Uterus (tissue), 3 donors: ENCODE measurements at regions not wholly inside any gene's neighbourhood (a gene's known extent, or its start where the extent isn't known, plus 50 kb on each side); places are given as distances from the start of the nearest gene placed in this dataset.

Experiments used
- DNase-seq, 2 donors: peaks; one replicate each; pipeline ENCODE4 v3.0.0-alpha.2; 2019 to 2020
- H3K27ac ChIP-seq, 2 donors: fragments of 200-600 bp; sonication (generic); 1 replicate in 1 of 2; 2 replicates in 1 of 2; pipeline ENCODE4 v1.5.1; 2016 to 2018
- H3K27me3 ChIP-seq, 2 donors: fragments of 200-600 bp; sonication (generic); one replicate each; pipeline ENCODE4 v1.5.1; 2018 to 2019; ENCODE audit warnings: control low read depth in 1 of 2
- H3K36me3 ChIP-seq, 2 donors: fragments of 200-600 bp; sonication (generic); one replicate each; pipeline ENCODE4 v1.5.1; 2019; ENCODE audit warnings: control low read depth in 1 of 2
- H3K4me1 ChIP-seq, 2 donors: fragments of 200-600 bp; sonication (generic); one replicate each; pipeline ENCODE4 v1.5.1; 2018 to 2019; ENCODE audit warnings: control low read depth in 1 of 2
- H3K4me3 ChIP-seq, 2 donors: fragments of 200-600 bp; sonication (generic); 1 replicate in 1 of 2; 2 replicates in 1 of 2; pipeline ENCODE4 v1.5.1; 2018 to 2019; ENCODE audit warnings: mild to moderate bottlenecking in 1 of 2
- H3K9me3 ChIP-seq, 2 donors: fragments of 200-600 bp; sonication (generic); one replicate each; pipeline ENCODE4 v1.5.1; 2019; ENCODE audit warnings: control low read depth in 1 of 2
- CTCF ChIP-seq, 4 experiments: fragments of 200-600 bp in 2 of 4; fragments of 450-650 bp in 2 of 4; sonication (generic) in 2 of 4; IDR thresholded peaks; one replicate each; pipeline ENCODE4 v1.5.1; 2016 to 2019; ENCODE audit warnings: antibody characterized with exemption in 4 of 4, mild to moderate bottlenecking in 2 of 4, moderate library complexity in 1 of 4
- POLR2A ChIP-seq, 2 donors: fragments of 450-650 bp; IDR thresholded peaks; one replicate each; pipeline ENCODE4 v1.6.1; 2016; ENCODE audit warnings: antibody characterized with exemption in 2 of 2, mild to moderate bottlenecking in 1 of 2, moderate library complexity in 1 of 2
- intact Hi-C: fragments of 100-400 bp; cut with DNase I; formaldehyde crosslinking; loops from one replicate; pipeline ENCODE4 v1.15.1; 2023; ENCODE audit warnings: low total_unique reads
- donor health status: DM: yes; HTN: yes; CAD: no.

- TF ChIP-seq CTCF (IDR thresholded peaks at IDR 0.05) (no peak), POLR2A (IDR thresholded peaks at IDR 0.05) (no peak)
- H3K4me3 ChIP-seq = no peak overlapping the region
- peak overlapping the region; percentile 18 to 41 for H3K27ac ChIP-seq
- H3K27me3 ChIP-seq = no peaks in the 10 kb centered on the region
- H3K9me3 ChIP-seq = no peaks in the 10 kb centered on the region
- no peaks in the 10 kb centered on the region for H3K4me1 ChIP-seq
- no peaks in the 10 kb centered on the region for H3K36me3 ChIP-seq
- DNase-seq = no peak
- intact Hi-C loops = no loop called here
These were observed 73.3 kb upstream of the CD93 start for GRCh38 chr20:23159256-23159946.

- Histone ChIP-seq H3K9me3 (no peaks in the 10 kb centered on the region), H3K27ac (no peak overlapping the region), H3K4me3 (no peak overlapping the region), H3K36me3 (no peaks in the 10 kb centered on the region), H3K4me1 (no peaks in the 10 kb centered on the region), H3K27me3 (no peaks in the 10 kb centered on the region)
- TF ChIP-seq POLR2A (IDR thresholded peaks at IDR 0.05) (no peak), CTCF (IDR thresholded peaks at IDR 0.05) (no peak)
- no peak for DNase-seq
- intact Hi-C loops = no loop called here
These were observed 71.6 kb upstream of the CD93 start for GRCh38 chr20:23157734-23158133.

GRCh38 chr20:23156842-23157423 lies 70.8 kb upstream of the CD93 start:
- Histone ChIP-seq H3K4me1 (no peaks in the 10 kb centered on the region), H3K4me3 (no peak overlapping the region), H3K27ac (peak overlapping the region in 1 of 2 donors; percentile 33), H3K9me3 (no peaks in the 10 kb centered on the region), H3K27me3 (no peaks in the 10 kb centered on the region), H3K36me3 (no peaks in the 10 kb centered on the region)
- DNase-seq = no peak
- TF ChIP-seq CTCF (IDR thresholded peaks at IDR 0.05) (no peak), POLR2A (IDR thresholded peaks at IDR 0.05) (no peak)
- intact Hi-C loops = no loop called here

- H3K4me3 ChIP-seq = no peak overlapping the region
- no peaks in the 10 kb centered on the region for H3K4me1 ChIP-seq
- TF ChIP-seq CTCF (IDR thresholded peaks at IDR 0.05) (no peak), POLR2A (IDR thresholded peaks at IDR 0.05) (no peak)
- H3K27ac ChIP-seq = peak overlapping the region; percentile 21 to 33
- intact Hi-C loops = no loop called here
- no peak for DNase-seq
- H3K27me3 ChIP-seq = no peaks in the 10 kb centered on the region
- H3K36me3 ChIP-seq = no peaks in the 10 kb centered on the region
- no peaks in the 10 kb centered on the region for H3K9me3 ChIP-seq
These were observed 70.2 kb upstream of the CD93 start for GRCh38 chr20:23156170-23156841.

- H3K27ac ChIP-seq = peak overlapping the region in 1 of 2 donors; percentile 29
- no peaks in the 10 kb centered on the region for H3K36me3 ChIP-seq
- H3K27me3 ChIP-seq = no peaks in the 10 kb centered on the region
- no peaks in the 10 kb centered on the region for H3K9me3 ChIP-seq
- H3K4me1 ChIP-seq = no peaks in the 10 kb centered on the region
- no peak overlapping the region for H3K4me3 ChIP-seq
- no peak for DNase-seq
- intact Hi-C loops = no loop called here
- TF ChIP-seq POLR2A (IDR thresholded peaks at IDR 0.05) (no peak), CTCF (IDR thresholded peaks at IDR 0.05) (no peak)
These were observed 69.0 kb upstream of the CD93 start for GRCh38 chr20:23155141-23155590.
